Activated B cell treated with CpG ODN at 0.5 μM for 24 hours (primary cell): ENCODE measurements at regions not wholly inside any gene's neighbourhood (a gene's known extent, or its start where the extent isn't known, plus 50 kb on each side); places are given as distances from the start of the nearest gene placed in this dataset.

ENCODE experiments used
- ATAC-seq: fragments of 200-7000 bp; cut with Tn5 transposase; one replicate; pipeline ENCODE4 v1.10.0; 2021; ENCODE audit warnings: low read depth, mild to moderate bottlenecking, moderate library complexity
- CTCF ChIA-PET: fragments of 350-600 bp; sonication (Branson Sonifier 250); formaldehyde crosslinking; loops from one replicate; lab custom pipeline; 2021; ENCODE audit warnings: antibody characterized with exemption; lab: Charles Lee
- POLR2A ChIA-PET: fragments of 350-600 bp; sonication (Branson Sonifier 250); formaldehyde crosslinking; loops from one replicate; lab custom pipeline; 2021; ENCODE audit warnings: antibody characterized with exemption; lab: Charles Lee
- DNase-seq: peaks from one replicate; pipeline ENCODE4 v3.0.0; 2022
- H3K27ac Mint-ChIP-seq: one replicate; pipeline ENCODE4 v1.8.0; 2020; ENCODE audit warnings: mixed read lengths
- H3K27me3 Mint-ChIP-seq: one replicate; pipeline ENCODE4 v1.8.0; 2021; ENCODE audit warnings: mixed read lengths
- H3K36me3 Mint-ChIP-seq: one replicate; pipeline ENCODE4 v1.8.0; 2021; ENCODE audit warnings: low read depth, mixed read lengths
- H3K4me1 Mint-ChIP-seq: one replicate; pipeline ENCODE4 v1.8.0; 2021; ENCODE audit warnings: mixed read lengths
- H3K4me3 Mint-ChIP-seq: one replicate; pipeline ENCODE4 v1.8.0; 2020; ENCODE audit warnings: mild to moderate bottlenecking, mixed read lengths
- H3K9me3 Mint-ChIP-seq: one replicate; pipeline ENCODE4 v1.8.0; 2020; ENCODE audit warnings: mixed read lengths
- intact Hi-C: fragments of 100-400 bp; cut with micrococcal nuclease; formaldehyde crosslinking; loops from one replicate; pipeline ENCODE4 v1.15.1; 2024
- TF ChIP-seq, protein P1 (sequence below): fragments of 200-600 bp; IDR thresholded peaks from one replicate; pipeline ENCODE4 v1.8.0; 2022; ENCODE audit warnings: antibody characterized with exemption, mild to moderate bottlenecking

DNA sequence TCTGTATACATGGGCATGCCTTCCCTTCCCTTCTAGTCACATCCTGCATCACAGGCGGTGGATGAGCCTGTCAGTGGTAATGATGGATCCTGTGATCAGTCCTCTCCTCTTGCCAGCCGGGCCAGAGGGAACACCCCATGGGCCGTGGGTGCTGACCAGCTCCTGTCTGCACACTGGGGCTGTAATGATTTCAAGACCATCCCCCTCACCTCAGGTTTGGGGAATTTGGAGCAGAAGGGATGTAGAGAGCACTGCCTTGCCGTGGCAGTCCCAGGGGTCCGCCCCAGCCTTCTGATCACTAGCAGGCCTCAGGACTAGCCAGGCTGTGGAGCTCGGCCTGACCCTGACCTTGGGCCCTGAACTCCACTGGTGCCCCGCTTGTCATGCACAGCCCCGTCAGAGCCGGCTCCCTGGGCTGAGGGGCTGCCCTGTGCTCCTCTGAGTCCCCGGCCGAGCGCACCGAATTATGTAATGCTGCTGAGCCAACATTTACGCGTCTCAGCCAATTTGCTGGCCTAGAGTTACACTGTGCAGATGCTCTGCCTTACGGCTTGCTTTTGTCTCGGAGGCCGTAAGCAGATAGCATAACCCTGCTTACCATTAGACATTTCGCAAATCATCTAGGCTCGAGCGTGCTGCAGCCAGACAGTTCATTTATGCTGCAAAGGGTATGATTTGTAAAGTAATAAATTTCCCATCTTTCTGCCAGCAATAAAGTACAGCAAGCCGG lies 155.3 kb downstream of the MACROH2A1 start:
- intact Hi-C loops, result no loop called here
- ATAC-seq, result no peak
- Mint-ChIP-seq H3K4me1 (no peaks in the 10 kb centered on the region), H3K36me3 (no peaks in the 10 kb centered on the region), H3K27ac (no peak overlapping the region), H3K4me3 (no peak overlapping the region), H3K9me3 (no peaks in the 10 kb centered on the region), H3K27me3 (no peaks in the 10 kb centered on the region)
- TF ChIP-seq, protein P1, sequence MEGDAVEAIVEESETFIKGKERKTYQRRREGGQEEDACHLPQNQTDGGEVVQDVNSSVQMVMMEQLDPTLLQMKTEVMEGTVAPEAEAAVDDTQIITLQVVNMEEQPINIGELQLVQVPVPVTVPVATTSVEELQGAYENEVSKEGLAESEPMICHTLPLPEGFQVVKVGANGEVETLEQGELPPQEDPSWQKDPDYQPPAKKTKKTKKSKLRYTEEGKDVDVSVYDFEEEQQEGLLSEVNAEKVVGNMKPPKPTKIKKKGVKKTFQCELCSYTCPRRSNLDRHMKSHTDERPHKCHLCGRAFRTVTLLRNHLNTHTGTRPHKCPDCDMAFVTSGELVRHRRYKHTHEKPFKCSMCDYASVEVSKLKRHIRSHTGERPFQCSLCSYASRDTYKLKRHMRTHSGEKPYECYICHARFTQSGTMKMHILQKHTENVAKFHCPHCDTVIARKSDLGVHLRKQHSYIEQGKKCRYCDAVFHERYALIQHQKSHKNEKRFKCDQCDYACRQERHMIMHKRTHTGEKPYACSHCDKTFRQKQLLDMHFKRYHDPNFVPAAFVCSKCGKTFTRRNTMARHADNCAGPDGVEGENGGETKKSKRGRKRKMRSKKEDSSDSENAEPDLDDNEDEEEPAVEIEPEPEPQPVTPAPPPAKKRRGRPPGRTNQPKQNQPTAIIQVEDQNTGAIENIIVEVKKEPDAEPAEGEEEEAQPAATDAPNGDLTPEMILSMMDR, result no peak
- DNase-seq, result no peak
- POLR2A ChIA-PET, result no interaction called here
- CTCF ChIA-PET, result no interaction called here

DNA sequence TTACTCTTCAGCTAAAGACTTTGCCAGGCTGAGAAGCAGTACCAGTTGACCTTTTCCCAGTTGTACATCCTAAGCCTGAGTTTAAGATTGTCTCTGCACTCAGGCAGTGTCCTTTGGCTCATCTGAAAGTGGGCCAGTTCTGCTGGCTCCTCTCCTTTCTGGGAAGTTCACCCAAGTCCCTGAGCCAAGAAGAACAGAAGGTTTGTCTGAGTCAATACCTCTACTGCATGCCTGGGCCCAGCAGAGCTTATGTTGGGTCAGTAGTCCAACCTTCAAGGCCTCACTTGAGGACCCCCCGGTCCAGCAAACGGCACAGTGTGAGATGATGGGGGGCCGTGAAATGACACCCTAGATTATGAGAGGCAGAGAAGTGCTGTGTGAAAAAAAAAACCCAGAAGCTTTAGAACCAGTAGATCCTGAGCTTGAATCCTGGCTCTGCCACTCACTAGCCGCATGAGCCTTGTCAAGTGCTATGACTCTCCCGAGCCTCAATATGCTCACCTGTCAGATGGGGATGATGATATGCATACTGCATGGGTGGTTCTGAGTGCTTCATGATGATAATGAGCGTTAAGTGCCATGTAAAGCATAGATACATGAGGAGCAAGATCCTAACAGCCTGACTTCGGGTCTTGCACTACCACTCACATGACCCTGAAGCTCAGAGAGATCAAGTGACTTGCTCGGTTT lies 156.0 kb downstream of the MACROH2A1 start:
- TF ChIP-seq, protein P1, result no peak
- POLR2A ChIA-PET, result no interaction called here
- Mint-ChIP-seq H3K9me3 (no peaks in the 10 kb centered on the region), H3K27ac (no peak overlapping the region), H3K4me1 (no peaks in the 10 kb centered on the region), H3K36me3 (no peaks in the 10 kb centered on the region), H3K27me3 (no peaks in the 10 kb centered on the region), H3K4me3 (no peak overlapping the region)
- intact Hi-C loops, result no loop called here
- ATAC-seq (no peak), DNase-seq (no peak)
- CTCF ChIA-PET, result no interaction called here

DNA sequence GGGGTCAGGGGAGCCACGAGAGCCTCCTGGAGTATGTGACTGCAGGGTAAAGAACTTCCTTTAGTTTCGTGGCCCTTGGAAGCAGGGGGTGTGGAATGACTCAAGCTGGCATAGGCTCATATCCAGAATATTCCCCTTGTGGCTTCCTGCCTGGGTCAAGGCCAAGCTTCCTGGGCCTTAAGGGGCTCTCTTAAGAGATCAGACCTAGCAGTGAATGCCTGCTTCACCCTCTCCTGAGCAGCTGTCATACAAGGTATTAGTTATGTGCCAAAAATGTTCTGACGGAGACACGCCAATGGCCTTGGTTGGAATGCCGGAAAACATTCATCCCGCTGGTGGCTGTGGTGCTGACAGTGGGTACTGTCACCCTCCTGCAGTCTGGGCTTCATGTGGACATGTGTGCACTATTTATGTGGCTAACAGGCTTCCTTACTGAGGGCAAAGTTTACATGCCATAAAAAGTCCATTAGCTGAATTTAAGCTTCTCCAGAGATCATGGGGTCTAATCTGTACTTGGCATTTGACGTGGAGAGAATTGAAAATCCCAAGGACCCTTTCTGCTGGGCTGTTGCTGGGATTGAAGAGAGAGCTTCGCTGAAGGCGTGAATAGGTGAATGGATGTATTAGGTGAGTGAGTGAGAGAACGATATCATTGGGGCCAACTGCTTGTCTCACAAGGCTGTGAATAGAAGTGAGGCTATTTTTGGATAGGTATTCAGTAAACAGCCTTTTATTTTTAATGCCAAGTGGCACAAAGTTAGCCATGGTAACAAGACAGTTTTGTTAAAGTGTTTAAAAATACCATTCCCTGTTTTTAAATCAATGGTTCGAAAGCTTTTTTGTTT lies 156.8 kb downstream of the MACROH2A1 start:
- H3K27ac Mint-ChIP-seq, result no peak overlapping the region
- no peaks in the 10 kb centered on the region for H3K4me1 Mint-ChIP-seq
- no peaks in the 10 kb centered on the region for H3K27me3 Mint-ChIP-seq
- H3K36me3 Mint-ChIP-seq, result no peaks in the 10 kb centered on the region
- DNase-seq (no peak), ATAC-seq (no peak)
- no peak overlapping the region for H3K4me3 Mint-ChIP-seq
- ChIA-PET CTCF (no interaction called here), POLR2A (no interaction called here)
- no peaks in the 10 kb centered on the region for H3K9me3 Mint-ChIP-seq
- TF ChIP-seq, protein P1, result no peak
- intact Hi-C loops, result no loop called here

DNA sequence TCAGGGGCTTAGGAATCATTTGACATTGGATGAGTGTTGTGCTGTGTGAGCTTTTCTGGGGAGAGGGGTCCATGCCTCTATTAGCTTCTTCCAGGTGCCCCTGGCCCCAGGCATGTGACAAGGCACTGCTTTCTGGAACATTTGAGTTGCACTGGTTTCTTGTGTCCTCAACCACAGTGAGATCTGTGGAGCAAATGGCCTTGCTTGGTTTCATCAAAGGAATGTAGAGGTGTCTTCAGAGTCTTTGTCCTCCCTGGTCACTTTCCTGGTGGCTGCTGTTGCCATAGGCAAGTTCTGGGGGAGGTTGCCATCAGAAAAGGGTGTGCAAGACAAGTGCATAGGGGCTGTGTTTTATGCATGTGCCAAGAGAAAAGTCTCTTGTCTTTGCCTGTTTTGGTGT lies 157.5 kb downstream of the MACROH2A1 start:
- CTCF ChIA-PET, result no interaction called here
- Mint-ChIP-seq H3K4me3 (no peak overlapping the region), H3K36me3 (no peaks in the 10 kb centered on the region), H3K4me1 (no peaks in the 10 kb centered on the region), H3K9me3 (no peaks in the 10 kb centered on the region), H3K27ac (no peak overlapping the region), H3K27me3 (no peaks in the 10 kb centered on the region)
- DNase-seq, result no peak
- POLR2A ChIA-PET, result no interaction called here
- intact Hi-C loops, result no loop called here
- TF ChIP-seq, protein P1, result no peak
- ATAC-seq, result no peak
